NCI-H1436 (cell line): ENCODE measurements at regions not wholly inside any gene's neighbourhood (a gene's known extent, or its start where the extent isn't known, plus 50 kb on each side); places are given as distances from the start of the nearest gene placed in this dataset.

Experiments
- DNase-seq: peaks from one replicate; lab custom pipeline; 2025; lab: John Stamatoyannopoulos, UW

- DNase-seq = no peak
These were observed 226.1 kb upstream of the SORCS1 start for GRCh38 chr10:107390563-107390962.

DNA sequence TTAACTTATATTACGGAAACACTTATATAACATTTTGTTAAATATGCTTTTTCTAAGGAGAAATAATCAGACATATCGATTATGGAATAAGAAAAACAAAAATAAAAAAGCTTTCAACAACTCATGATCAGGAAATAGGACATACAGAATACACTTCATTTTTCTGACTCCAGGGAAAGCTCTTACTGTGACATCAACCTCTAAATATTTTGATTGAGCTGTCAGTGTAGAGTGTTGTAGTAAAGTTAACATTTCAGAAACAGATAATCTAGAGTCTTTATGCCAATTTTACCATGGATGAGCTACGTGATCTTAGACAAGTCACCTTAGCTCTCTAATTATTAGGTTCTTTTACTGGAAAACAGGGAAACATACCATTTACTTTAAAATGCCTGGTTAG lies 218.9 kb upstream of the SORCS1 start:
- DNase-seq = no peak

DNA sequence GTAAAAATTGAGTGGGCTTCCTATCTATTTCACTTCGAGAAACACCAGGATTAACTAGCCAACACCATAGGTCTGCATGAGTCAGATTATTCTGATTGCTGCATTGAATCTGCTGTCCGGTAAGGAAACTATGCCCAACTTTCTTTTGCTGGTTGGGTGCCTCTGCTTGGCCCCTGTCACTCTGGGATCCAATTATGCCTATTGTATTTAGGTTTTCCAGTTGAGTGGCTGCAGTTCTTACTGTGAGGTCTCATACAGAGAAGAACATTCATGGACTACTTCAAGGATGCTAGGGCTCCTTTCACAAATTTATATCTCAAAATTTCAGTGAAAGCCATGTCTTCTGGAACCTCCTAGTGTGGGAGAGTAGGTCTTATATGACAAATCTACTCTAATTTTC lies 215.1 kb upstream of the SORCS1 start:
- no peak for DNase-seq

DNA sequence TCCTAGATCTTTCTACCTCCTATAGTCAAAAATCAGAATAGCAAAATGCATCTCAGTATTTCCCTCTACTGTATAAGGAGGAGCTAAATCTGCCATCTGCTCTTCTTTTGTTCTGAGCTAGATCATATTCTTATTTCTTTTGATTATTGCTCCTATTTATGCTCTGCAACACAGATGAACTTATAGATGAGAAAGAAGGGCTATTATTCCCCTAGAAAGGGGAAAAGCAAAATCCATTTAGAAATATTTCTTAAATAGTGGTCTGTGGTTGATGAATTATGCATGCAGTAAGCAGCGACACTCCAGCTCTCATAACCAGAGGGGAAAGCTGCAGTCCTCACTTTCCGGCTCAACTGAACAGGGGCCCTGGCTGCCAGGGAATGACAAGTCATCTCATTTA lies 207.3 kb upstream of the SORCS1 start:
- DNase-seq = no peak

DNA sequence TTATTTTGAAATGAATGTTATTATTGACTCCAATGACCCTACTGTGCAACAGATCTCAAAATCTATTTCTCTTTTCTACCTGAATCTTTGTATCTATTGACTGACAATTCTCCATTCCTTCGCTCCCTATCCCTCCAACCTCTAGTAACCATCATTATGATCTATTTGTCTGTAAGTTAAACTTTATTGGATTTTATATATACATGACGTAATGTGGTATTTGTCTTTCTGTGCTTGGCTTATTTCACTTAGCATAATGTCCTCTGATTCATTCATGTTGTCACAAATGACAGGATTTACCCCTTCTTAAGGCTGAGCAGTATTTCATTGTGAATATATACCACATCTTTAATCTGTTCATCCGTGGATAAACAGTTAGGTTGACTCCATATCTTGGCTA lies 200.4 kb upstream of the SORCS1 start:
- DNase-seq = no peak

DNA sequence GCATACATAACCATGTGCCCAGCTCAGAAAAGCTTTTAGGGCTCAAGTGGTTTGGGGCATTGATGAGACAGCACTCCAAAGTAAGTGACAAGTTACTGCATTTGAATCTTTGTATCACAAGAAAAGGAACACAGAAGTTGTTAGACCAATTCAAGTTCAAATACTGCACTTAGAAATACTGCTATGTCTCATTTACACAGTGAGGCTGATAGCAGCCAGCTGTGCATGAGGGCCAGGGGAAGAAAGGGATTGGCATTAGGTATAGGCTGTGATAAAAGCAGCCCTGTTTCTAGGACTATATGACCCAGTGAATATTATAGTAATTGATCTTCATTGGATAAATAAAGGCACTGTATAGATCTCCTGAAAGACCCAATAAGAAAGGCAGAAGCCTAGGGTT lies 197.8 kb upstream of the SORCS1 start:
- no peak for DNase-seq

DNA sequence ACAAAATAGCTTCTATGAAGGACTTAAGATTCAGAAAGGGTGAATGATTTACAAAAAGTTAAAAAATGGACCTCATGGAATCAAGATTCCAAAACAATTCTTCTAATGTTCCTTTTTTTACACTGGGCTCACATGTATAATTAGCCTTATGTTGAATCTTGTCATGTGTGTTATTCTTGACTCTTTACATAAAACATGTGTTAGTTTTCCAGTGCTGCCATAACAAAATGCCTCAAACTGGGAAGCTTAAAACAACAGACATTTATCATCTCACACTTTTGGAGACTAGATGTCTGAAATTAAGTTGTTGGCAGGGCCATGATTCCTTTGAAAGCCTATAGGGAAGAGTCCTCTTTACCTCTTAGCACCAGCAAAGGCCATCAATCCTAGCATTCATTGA lies 192.5 kb upstream of the SORCS1 start:
- DNase-seq = no peak

GRCh38 chr10:107356396-107356795 lies 191.9 kb upstream of the SORCS1 start:
- no peak for DNase-seq

GRCh38 chr10:107342711-107343110 lies 178.2 kb upstream of the SORCS1 start:
- no peak for DNase-seq

- DNase-seq = no peak
These were observed 176.8 kb upstream of the SORCS1 start for GRCh38 chr10:107341281-107341680.

GRCh38 chr10:107340326-107340725 lies 175.8 kb upstream of the SORCS1 start:
- no peak for DNase-seq

- DNase-seq = no peak
These were observed 171.6 kb upstream of the SORCS1 start for GRCh38 chr10:107336061-107336460.

GRCh38 chr10:107317592-107317991 lies 153.1 kb upstream of the SORCS1 start:
- no peak for DNase-seq

DNA sequence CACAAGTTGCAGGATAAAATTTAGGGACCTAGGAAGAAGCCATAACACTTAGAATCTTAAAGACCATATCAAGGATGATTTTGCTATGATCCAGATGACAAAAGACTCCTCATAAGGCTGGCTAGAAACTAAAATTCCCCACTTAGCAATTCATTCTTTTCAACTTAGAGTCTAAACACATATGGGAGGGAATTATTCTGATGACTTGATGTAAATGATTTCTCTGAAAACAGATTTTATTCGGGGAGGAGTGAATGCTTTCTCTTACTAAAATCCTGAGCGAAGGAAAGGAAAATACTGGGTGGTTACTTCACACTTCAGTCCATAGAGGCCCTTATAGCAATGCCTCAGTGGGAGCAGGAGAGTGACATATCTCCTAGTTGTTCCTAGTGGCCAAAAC lies 138.7 kb upstream of the SORCS1 start:
- DNase-seq = no peak

DNA sequence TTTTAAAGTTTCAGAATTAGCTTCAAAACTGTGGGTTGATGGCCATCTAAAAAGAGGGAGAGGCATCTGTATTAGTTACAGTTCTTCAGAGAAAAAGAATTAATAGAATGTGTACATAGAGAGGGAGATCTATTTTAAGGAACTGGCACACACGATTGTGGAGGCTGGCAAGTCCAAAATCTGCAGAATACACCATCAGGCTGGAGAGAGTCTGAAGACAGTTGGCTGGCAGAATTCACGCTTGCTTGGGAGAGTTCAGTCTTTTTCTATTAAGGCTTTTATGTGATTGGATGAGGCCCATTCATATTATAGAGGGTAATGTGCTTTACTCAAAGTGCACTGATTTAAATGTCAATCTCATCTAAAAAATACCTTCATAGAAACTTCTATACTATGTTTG lies 135.1 kb upstream of the SORCS1 start:
- DNase-seq = no peak

DNA sequence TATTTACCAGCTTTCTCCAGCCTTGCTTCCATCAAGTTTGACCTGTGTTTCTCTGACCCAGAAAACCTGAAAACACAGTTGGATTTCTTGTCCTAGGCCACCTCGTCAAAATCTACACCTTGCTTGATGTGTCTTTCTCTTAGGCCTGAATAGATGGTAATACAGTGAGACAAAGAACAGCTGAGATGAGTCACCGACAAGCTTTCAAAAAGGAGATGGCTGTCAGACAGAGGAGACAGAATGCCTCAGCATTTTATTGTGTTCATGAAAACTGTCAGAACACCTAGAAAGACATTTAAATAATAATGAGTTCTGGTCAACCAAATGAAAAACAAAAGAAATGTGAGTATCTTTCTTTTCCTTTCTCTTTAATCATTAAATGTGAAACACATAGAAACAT lies 119.7 kb upstream of the SORCS1 start:
- DNase-seq = no peak

- DNase-seq = no peak
These were observed 115.8 kb upstream of the SORCS1 start for GRCh38 chr10:107280293-107280692.

DNA sequence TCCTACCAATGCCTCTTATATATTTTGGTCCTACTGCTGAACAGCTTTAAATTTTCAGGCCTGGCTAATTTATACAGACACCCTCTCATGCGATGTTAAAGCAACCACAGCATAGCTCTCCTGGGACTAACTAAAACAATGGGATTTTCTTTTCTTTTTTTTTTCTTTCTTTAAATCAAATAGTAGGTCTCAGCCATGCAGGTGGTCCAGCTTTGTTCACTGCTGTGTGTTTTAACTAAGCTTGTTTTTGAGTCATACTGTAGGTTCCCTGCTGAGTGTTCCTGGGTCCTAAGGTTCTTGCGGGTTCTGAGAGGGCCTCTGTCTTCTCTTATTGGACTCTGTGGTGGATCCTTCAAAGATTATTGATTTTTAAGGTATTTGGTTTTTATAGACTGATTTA lies 113.1 kb upstream of the SORCS1 start:
- DNase-seq = no peak

GRCh38 chr10:107275806-107276205 lies 111.3 kb upstream of the SORCS1 start:
- DNase-seq = no peak

DNA sequence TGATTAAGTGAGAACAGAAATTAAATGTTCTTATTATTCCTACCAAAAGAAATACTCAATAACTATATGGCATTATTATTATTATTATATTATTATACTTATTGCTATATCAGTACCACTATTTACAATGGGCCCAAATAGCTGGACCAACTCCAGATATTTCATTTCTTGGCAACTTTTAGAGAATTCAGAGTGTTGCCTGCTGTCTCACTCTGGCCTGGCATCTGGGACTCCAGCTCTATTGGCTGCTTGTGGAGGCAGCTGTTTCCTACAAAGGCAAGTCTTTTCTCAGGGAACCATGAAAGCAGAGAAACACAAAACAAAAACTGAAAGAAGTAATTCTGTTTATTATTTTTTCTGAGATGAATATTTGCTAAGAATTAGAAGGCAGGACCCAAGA lies 105.1 kb upstream of the SORCS1 start:
- DNase-seq = no peak

DNA sequence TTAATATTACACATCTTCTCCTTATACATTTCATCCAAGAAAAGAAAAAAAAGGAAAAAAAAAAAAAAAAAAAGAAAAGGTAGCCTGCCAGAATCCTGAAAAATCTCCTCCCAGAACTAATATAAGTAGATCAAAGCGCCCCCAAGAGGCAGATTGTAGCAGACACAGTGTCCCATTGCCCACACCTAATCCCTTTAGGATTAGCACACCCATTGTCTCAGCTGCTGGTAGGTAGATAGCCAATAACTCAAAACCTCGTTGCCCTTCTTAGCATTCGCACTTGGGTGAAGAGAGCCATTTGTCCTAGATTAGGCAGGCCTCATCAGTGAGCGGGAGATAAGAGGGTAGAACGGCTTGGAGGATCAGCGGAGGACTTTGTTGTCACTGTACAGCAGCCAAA lies 100.2 kb upstream of the SORCS1 start:
- no peak for DNase-seq

DNA sequence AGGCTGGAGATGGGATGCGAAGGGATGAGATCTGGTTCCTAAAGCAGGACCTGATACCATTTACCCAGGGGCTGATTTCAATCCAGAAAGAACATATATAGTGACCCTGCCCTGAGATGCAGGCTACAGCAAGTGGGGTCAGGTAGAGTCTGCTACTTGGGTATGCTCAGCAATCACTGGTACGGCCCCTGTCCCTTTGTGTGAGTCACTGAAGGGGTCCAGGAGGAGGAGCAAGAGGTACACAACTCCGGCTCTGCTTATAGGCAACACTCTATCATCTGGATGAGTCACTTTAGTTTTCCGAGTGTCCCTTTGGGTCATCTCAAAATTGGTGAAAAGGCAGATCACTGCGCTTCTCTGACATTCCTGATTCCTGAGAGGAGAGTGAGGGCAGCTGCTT lies 79.6 kb upstream of the SORCS1 start:
- DNase-seq = no peak

DNA sequence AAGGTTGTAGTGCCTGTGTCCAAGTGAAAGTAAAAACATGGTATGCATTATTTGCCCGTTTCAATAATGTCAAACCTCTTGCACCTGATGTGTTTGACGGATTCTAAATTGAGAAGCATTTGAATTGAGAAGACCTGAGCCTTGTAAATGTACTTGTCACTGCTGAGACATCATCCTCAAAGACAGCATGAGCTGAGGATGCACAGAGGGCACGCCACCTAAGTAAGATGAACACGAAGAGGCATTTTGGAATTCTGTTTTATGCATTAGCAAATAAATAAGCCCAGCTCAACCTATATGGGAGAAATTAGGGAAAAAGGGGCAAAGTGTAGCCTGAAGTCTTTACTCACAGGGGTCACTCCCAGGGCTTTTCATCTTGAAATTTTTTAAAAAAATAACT lies 73.8 kb upstream of the SORCS1 start:
- DNase-seq = no peak

- DNase-seq = no peak
These were observed 67.5 kb upstream of the SORCS1 start for GRCh38 chr10:107232013-107232412.

- no peak for DNase-seq
These were observed 66.4 kb upstream of the SORCS1 start for GRCh38 chr10:107230887-107231286.
